ENCODE measurements at regions not wholly inside any gene's neighbourhood (a gene's known extent, or its start where the extent isn't known, plus 50 kb on each side); places are given as distances from the start of the nearest gene placed in this dataset.

- TF ChIP-seq REST (IDR thresholded peaks at IDR 0.05; ENCODE audit: insufficient read depth in 1 of 2, low read depth in 2 of 2, low read length in 2 of 2) (no peak), POLR2AphosphoS5 (IDR thresholded peaks at IDR 0.05; ENCODE audit: low read depth, low read length) (no peak)
Measured at GRCh38 chr9:71357346-71357745, 235.9 kb upstream of the TRPM3 start.

Measured in PFSK-1 (cell line).